ENCODE measurements at regions not wholly inside any gene's neighbourhood (a gene's known extent, or its start where the extent isn't known, plus 50 kb on each side); places are given as distances from the start of the nearest gene placed in this dataset.

DNA sequence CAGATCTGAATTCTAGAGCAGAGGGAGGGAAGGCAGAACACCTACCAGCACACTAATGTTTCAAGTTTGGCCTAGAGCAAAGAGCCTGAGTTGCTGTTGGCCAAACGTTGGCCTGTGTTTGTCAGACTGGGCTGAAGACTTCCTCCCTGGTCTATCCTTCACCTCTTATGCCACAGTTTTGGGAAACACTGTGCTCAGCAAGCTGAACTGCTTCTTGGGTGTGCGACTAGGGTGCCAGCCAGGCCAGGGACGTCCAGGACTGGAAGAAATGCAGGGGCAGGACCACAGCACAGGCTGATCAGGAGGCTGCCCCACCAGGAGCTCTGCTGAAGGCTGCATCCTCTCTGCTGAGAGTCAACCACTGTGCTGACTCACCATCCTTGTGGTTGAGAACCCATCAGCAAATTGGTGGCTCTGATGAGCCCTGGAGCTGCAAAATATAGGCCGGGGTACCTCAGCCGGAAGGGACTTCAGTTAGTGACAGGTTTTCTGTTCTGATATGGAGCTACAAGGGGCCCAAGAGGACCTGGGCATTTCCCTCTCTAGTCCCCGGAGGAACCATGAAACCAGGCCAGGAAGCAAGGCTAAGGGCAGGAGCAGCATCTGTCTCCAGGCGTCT is 131.6 kb upstream of the RASGRP1 start:
- H3K4me2 ChIP-seq (ENCODE audit: insufficient read depth in 1 of 2, low read depth in 2 of 2, low read length in 2 of 2) = no peak overlapping the region
- CTCF ChIA-PET (ENCODE audit: partially characterized antibody) = interaction anchor here (0.5 to 4.5 kb wide), 7 partner anchors 12 to 903 kb away, joined by 3 to 19 read pairs (median 3); no protein-coding TSS in a partner anchor
- TF ChIP-seq RBBP5 (IDR thresholded peaks at IDR 0.05; ENCODE audit: borderline replicate concordance, low read depth, low read length) (no peak), SP1 (IDR thresholded peaks at IDR 0.05; ENCODE audit: low read depth, low read length) (no peak), POLR2A (IDR thresholded peaks at IDR 0.05; ENCODE audit: control extremely low read depth in 1 of 2, low read depth in 2 of 2, low read length in 2 of 2) (no peak), BRCA1 (IDR thresholded peaks at IDR 0.05; ENCODE audit: low read depth, low read length) (no peak), SUZ12 (IDR thresholded peaks at IDR 0.05; ENCODE audit: low read length) (no peak), CBX5 (IDR thresholded peaks at IDR 0.05; ENCODE audit: low read depth, low read length) (no peak), JUND (IDR thresholded peaks at IDR 0.05; ENCODE audit: low read length) (no peak), YY1 (IDR thresholded peaks at IDR 0.05; ENCODE audit: low read depth, low read length) (no peak), TAF7 (optimal IDR thresholded peaks at IDR 0.05; ENCODE audit: borderline replicate concordance, low read depth, low read length) (no peak), CHD2 (IDR thresholded peaks at IDR 0.05; ENCODE audit: low read length) (no peak), RNF2 (IDR thresholded peaks at IDR 0.05; ENCODE audit: borderline replicate concordance, low read depth, low read length, missing control alignments, poor library complexity, severe bottlenecking) (no peak), HDAC2 (IDR thresholded peaks at IDR 0.05; ENCODE audit: borderline replicate concordance in 1 of 2, low read depth in 2 of 2, low read length in 2 of 2) (no peak), SIRT6 (IDR thresholded peaks at IDR 0.05; ENCODE audit: low read length) (no peak), JUN (IDR thresholded peaks at IDR 0.05; ENCODE audit: low read depth, low read length) (no peak), GABPA (IDR thresholded peaks at IDR 0.05; ENCODE audit: borderline replicate concordance, insufficient read depth, low read length) (no peak)

More for the DNA sequence above, 131.6 kb upstream of the RASGRP1 start:
- WGBS, 2 experiments (ENCODE audit: extremely low coverage in 1 of 2, insufficient coverage in 1 of 2, insufficient read length in 1 of 2, insufficient replicate concordance in 2 of 2, low coverage in 1 of 2, low lambda C conversion rate in 2 of 2, missing lambda C conversion rate in 1 of 2) = 87% methylated on average over 7 of the region's 7 CpGs; no CpG with 5 or more reads in 1 of the 2 experiments
- FAIRE-seq (no peak), DNase-seq (ENCODE audit: low read depth in 1 of 2, low spot score in 2 of 2) (no peak)
- no peak overlapping the region for H3K4ac ChIP-seq (replicated peaks; ENCODE audit: insufficient read length, low read depth, low read length)
- no peak overlapping the region for H2BK5ac ChIP-seq (ENCODE audit: low read depth, low read length)
- H3K36me3 ChIP-seq (ENCODE audit: control insufficient read depth in 2 of 4, insufficient read depth in 4 of 4, low read length in 3 of 4) = no peaks in the 10 kb centered on the region
- no peaks in the 10 kb centered on the region for H3K79me1 ChIP-seq (ENCODE audit: low read depth, low read length)
- no peak overlapping the region for H3K56ac ChIP-seq (replicated peaks; ENCODE audit: insufficient read length, low read depth, low read length)
- no peak overlapping the region for H2BK15ac ChIP-seq (ENCODE audit: low read length)
- no peak overlapping the region for H3K18ac ChIP-seq (ENCODE audit: extremely low read depth, low read length)
- no peak overlapping the region for H4K91ac ChIP-seq (replicated peaks; ENCODE audit: insufficient read length, low read length)
- no peak overlapping the region for H4K8ac ChIP-seq (ENCODE audit: extremely low read depth, insufficient read depth, low read length)
- no peak overlapping the region for H2AK5ac ChIP-seq (ENCODE audit: low read depth, low read length)
- no peak overlapping the region for H2BK20ac ChIP-seq (ENCODE audit: low read length)
- H4K20me1 ChIP-seq (replicated peaks in 1 of 2; ENCODE audit: control insufficient read depth in 1 of 2, insufficient read depth in 2 of 2, low read length in 2 of 2) = no peaks in the 10 kb centered on the region
- no peak overlapping the region for H2AFZ ChIP-seq (ENCODE audit: low read length)
- POLR2A ChIA-PET (ENCODE audit: partially characterized antibody) = no interaction called here
- H3K27ac ChIP-seq (ENCODE audit: low read depth, low read length) = no peak overlapping the region
- no peak overlapping the region for H3K23ac ChIP-seq (ENCODE audit: insufficient read length)
- H2BK120ac ChIP-seq (replicated peaks; ENCODE audit: low read depth, low read length) = no peak overlapping the region
- no peak overlapping the region for H2BK12ac ChIP-seq (ENCODE audit: low read depth, low read length)
- no peak overlapping the region for H3K14ac ChIP-seq (ENCODE audit: insufficient read length)
- no peak overlapping the region for H3K4me3 ChIP-seq (ENCODE audit: extremely low read depth in 1 of 4, insufficient read depth in 2 of 4, low read depth in 3 of 4, low read length in 4 of 4)
- 0 out of 7 replicates have a peak, but pooled peaks cover 0 to 2% (median 0%) of the 10 kb centered on the region in 4 experiments for H3K4me1 ChIP-seq (replicated peaks in 1 of 4; ENCODE audit: control insufficient read depth in 3 of 4, insufficient read depth in 4 of 4, low read length in 3 of 4)
- H3K27me3 ChIP-seq (replicated peaks in 1 of 4; ENCODE audit: control insufficient read depth in 3 of 4, extremely low read depth in 1 of 4, insufficient read depth in 3 of 4, low read length in 3 of 4) = no peaks in the 10 kb centered on the region; a peak in 1 of 7 replicates
- H3K9ac ChIP-seq (replicated peaks in 1 of 4; ENCODE audit: extremely low read depth in 1 of 4, low read depth in 3 of 4, low read length in 3 of 4) = no peak overlapping the region
- H4K5ac ChIP-seq (ENCODE audit: insufficient read length, low read depth, low read length) = no peak overlapping the region
- no peaks in the 10 kb centered on the region for H3K23me2 ChIP-seq (ENCODE audit: low read depth, low read length)
- H3K9me3 ChIP-seq (ENCODE audit: insufficient read depth in 2 of 2, low read depth in 1 of 2, low read length in 1 of 2) = no peaks in the 10 kb centered on the region
- H3K79me2 ChIP-seq (ENCODE audit: control insufficient read depth in 1 of 2, insufficient read depth in 2 of 2, low read length in 2 of 2) = no peaks in the 10 kb centered on the region
